ENCODE measurements at regions not wholly inside any gene's neighbourhood (a gene's known extent, or its start where the extent isn't known, plus 50 kb on each side); places are given as distances from the start of the nearest gene placed in this dataset.

DNA sequence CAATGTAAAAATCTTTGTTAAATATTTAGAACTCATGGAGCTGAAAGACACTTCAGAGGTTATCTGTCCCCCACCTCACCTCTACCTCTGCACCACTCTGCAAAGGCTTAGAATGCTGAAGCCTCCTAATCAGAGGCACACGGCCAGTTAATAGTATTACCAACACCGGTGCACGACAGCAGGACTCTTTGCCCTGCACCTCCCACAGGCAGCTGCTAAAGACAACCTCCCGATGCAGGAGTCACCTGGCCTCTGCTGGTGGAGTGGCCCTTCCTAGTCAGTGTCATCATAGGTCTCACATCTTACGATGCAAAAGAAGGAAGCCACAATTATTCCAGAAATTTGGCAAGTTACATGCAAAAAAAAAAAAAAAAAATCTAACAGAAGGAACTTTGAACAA lies 66.6 kb upstream of the MGMT start:
- no peak for TF ChIP-seq POLR2A (IDR thresholded peaks at IDR 0.05)
- TF ChIP-seq POLR2AphosphoS5 (IDR thresholded peaks at IDR 0.05; ENCODE audit: insufficient read depth in 1 of 2, low read depth in 1 of 2) = no peak
- TF ChIP-seq, protein P1, sequence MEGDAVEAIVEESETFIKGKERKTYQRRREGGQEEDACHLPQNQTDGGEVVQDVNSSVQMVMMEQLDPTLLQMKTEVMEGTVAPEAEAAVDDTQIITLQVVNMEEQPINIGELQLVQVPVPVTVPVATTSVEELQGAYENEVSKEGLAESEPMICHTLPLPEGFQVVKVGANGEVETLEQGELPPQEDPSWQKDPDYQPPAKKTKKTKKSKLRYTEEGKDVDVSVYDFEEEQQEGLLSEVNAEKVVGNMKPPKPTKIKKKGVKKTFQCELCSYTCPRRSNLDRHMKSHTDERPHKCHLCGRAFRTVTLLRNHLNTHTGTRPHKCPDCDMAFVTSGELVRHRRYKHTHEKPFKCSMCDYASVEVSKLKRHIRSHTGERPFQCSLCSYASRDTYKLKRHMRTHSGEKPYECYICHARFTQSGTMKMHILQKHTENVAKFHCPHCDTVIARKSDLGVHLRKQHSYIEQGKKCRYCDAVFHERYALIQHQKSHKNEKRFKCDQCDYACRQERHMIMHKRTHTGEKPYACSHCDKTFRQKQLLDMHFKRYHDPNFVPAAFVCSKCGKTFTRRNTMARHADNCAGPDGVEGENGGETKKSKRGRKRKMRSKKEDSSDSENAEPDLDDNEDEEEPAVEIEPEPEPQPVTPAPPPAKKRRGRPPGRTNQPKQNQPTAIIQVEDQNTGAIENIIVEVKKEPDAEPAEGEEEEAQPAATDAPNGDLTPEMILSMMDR (IDR thresholded peaks at IDR 0.05) = no peak
